ENCODE measurements at regions not wholly inside any gene's neighbourhood (a gene's known extent, or its start where the extent isn't known, plus 50 kb on each side); places are given as distances from the start of the nearest gene placed in this dataset.

DNA sequence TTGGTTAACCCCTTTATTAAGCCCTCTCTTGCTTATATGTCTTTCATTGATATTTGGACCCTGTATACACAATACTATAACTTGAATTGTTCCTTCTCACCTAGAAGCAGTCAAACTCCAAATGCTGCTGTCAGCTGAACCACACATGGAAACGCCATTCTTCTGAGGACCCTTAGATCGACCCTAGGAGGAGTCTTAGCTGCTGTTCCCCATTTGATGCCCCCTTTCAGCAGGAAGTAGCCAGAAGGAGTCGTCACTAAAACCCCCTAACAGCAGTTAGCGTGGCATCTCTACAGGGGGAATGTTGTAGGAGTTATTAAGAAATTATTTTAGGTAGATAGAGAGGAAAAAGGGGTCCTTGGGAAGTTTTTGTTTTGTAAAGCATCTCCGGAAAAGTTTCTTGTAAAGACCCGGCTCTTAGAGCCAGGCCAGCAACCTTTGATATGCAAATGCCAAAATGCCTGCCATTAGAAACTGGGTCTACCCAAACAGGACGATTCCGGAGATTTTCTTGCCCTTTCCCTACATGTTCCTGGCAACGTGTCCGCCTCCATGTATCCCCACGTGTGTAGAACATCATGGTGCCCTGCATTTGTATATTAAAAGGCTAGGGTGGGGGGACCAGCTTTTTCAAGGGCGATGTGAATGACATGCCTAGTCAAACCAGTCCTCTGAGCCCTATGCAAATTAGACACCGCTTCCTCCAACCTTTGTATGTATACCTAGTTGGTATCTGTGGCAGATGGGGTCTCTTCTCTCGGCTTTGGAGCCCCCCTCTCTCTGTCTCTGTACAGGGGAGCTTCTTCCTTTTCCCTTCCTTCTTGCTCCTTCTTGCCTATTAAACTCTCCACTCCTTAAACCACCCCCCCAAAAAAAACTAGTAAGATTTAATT, 638.4 kb upstream of the POU3F3 start:
- TF ChIP-seq EZH2 (optimal IDR thresholded peaks at IDR 0.05; ENCODE audit: low read depth, low read length) (no peak), EZH2phosphoT487 (IDR thresholded peaks at IDR 0.05; ENCODE audit: low read length) (no peak)
- TF ChIP-seq, protein P1, sequence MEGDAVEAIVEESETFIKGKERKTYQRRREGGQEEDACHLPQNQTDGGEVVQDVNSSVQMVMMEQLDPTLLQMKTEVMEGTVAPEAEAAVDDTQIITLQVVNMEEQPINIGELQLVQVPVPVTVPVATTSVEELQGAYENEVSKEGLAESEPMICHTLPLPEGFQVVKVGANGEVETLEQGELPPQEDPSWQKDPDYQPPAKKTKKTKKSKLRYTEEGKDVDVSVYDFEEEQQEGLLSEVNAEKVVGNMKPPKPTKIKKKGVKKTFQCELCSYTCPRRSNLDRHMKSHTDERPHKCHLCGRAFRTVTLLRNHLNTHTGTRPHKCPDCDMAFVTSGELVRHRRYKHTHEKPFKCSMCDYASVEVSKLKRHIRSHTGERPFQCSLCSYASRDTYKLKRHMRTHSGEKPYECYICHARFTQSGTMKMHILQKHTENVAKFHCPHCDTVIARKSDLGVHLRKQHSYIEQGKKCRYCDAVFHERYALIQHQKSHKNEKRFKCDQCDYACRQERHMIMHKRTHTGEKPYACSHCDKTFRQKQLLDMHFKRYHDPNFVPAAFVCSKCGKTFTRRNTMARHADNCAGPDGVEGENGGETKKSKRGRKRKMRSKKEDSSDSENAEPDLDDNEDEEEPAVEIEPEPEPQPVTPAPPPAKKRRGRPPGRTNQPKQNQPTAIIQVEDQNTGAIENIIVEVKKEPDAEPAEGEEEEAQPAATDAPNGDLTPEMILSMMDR (IDR thresholded peaks at IDR 0.05; ENCODE audit: low read length): no peak
- Histone ChIP-seq H3K4me2 (ENCODE audit: low read depth, low read length) (no peak overlapping the region), H3K27ac (ENCODE audit: low read length) (no peak overlapping the region), H3K9ac (ENCODE audit: low read length) (no peak overlapping the region), H3F3A (ENCODE audit: insufficient read depth, low read length) (no peaks in the 10 kb centered on the region), H3K79me2 (ENCODE audit: low read length) (no peaks in the 10 kb centered on the region), H3K36me3 (replicated peaks; ENCODE audit: insufficient read depth, low read length) (no peaks in the 10 kb centered on the region), H3K4me1 (ENCODE audit: low read length) (no peaks in the 10 kb centered on the region), H4K20me1 (ENCODE audit: insufficient read depth, low read length) (no peaks in the 10 kb centered on the region), H3K9me3 (replicated peaks; ENCODE audit: insufficient read depth, low read length) (no peaks in the 10 kb centered on the region), H3K4me3 (ENCODE audit: low read length) (no peak overlapping the region), H3K9me2 (replicated peaks; ENCODE audit: insufficient read depth, low read length) (no peaks in the 10 kb centered on the region), H3K27me3 (replicated peaks; ENCODE audit: insufficient read depth, low read length) (no peaks in the 10 kb centered on the region), H2AFZ (ENCODE audit: low read length) (no peak overlapping the region)
- DNase-seq: no peak

DNA sequence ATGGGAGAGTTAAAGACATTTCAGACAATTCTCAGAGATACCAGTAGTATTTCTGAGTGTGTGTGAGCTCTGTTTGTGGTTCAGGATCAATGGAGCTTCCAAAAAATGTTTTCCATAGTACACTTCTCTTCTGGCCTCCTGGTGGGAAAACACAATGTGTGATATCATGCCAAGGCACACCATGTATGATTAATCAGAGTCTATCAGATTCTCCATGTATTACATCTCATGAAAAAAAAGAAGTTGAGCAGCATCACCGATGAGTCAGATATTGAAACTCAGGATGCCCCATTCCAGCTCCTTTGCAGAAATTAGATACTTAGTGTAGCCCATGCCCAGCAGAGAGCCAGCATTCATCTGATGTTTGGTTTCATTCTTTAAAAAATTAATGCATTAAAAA, 620.3 kb upstream of the POU3F3 start:
- H3K9ac ChIP-seq (ENCODE audit: low read length): no peak overlapping the region
- H3K9me2 ChIP-seq (replicated peaks; ENCODE audit: insufficient read depth, low read length): no peaks in the 10 kb centered on the region
- H3K4me2 ChIP-seq (ENCODE audit: low read depth, low read length): no peak overlapping the region
- H3K27ac ChIP-seq (ENCODE audit: low read length): no peak overlapping the region
- no peaks in the 10 kb centered on the region for H4K20me1 ChIP-seq (ENCODE audit: insufficient read depth, low read length)
- TF ChIP-seq EZH2phosphoT487 (IDR thresholded peaks at IDR 0.05; ENCODE audit: low read length) (no peak), EZH2 (optimal IDR thresholded peaks at IDR 0.05; ENCODE audit: low read depth, low read length) (no peak)
- TF ChIP-seq, protein P1 (IDR thresholded peaks at IDR 0.05; ENCODE audit: low read length): no peak
- no peaks in the 10 kb centered on the region for H3F3A ChIP-seq (ENCODE audit: insufficient read depth, low read length)
- DNase-seq: no peak
- H3K79me2 ChIP-seq (ENCODE audit: low read length): no peaks in the 10 kb centered on the region
- no peaks in the 10 kb centered on the region for H3K9me3 ChIP-seq (replicated peaks; ENCODE audit: insufficient read depth, low read length)
- H3K4me1 ChIP-seq (ENCODE audit: low read length): no peaks in the 10 kb centered on the region
- no peak overlapping the region for H3K4me3 ChIP-seq (ENCODE audit: low read length)
- H2AFZ ChIP-seq (ENCODE audit: low read length): no peak overlapping the region
- no peaks in the 10 kb centered on the region for H3K27me3 ChIP-seq (replicated peaks; ENCODE audit: insufficient read depth, low read length)
- no peaks in the 10 kb centered on the region for H3K36me3 ChIP-seq (replicated peaks; ENCODE audit: insufficient read depth, low read length)

DNA sequence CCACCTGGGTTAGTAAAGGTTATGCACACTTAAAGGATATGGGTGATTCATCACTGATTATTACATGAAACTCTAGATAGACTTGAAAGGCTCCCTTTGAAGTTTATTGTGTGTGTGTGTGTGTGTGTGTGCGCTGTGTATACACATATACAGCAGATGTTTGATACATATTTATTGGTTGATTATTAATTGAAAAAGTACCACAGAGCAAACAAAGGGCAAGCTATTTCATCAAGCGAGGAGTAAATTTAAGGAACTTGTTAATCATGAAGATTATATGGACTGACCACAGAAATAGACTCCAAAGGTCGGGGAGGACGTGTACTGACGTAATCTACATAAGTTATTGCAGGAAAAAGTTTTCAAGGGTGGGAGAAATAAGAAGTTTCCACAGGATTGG, 617.4 kb upstream of the POU3F3 start:
- Histone ChIP-seq H3K9me3 (replicated peaks; ENCODE audit: insufficient read depth, low read length) (no peaks in the 10 kb centered on the region), H3K4me1 (ENCODE audit: low read length) (no peaks in the 10 kb centered on the region), H2AFZ (ENCODE audit: low read length) (no peak overlapping the region), H3K27ac (ENCODE audit: low read length) (no peak overlapping the region), H3K4me3 (ENCODE audit: low read length) (no peak overlapping the region), H3K4me2 (ENCODE audit: low read depth, low read length) (no peak overlapping the region), H3K79me2 (ENCODE audit: low read length) (no peaks in the 10 kb centered on the region), H3K9ac (ENCODE audit: low read length) (no peak overlapping the region), H3F3A (ENCODE audit: insufficient read depth, low read length) (no peaks in the 10 kb centered on the region), H3K9me2 (replicated peaks; ENCODE audit: insufficient read depth, low read length) (no peaks in the 10 kb centered on the region), H3K27me3 (replicated peaks; ENCODE audit: insufficient read depth, low read length) (no peaks in the 10 kb centered on the region), H4K20me1 (ENCODE audit: insufficient read depth, low read length) (no peaks in the 10 kb centered on the region), H3K36me3 (replicated peaks; ENCODE audit: insufficient read depth, low read length) (no peaks in the 10 kb centered on the region)
- DNase-seq: no peak
- TF ChIP-seq EZH2phosphoT487 (IDR thresholded peaks at IDR 0.05; ENCODE audit: low read length): no peak
- TF ChIP-seq, protein P1 (IDR thresholded peaks at IDR 0.05; ENCODE audit: low read length): no peak
- TF ChIP-seq EZH2 (optimal IDR thresholded peaks at IDR 0.05; ENCODE audit: low read depth, low read length): no peak

Data from MM.1S (cell line).